MCF 10A (cell line): ENCODE measurements at regions not wholly inside any gene's neighbourhood (a gene's known extent, or its start where the extent isn't known, plus 50 kb on each side); places are given as distances from the start of the nearest gene placed in this dataset.

Experiments used
- BruUV-seq: library from RNA; stranded (reverse); fragments of 400-500 nt; replicated peaks from 2 replicates; lab custom pipeline; 2021; lab: Mats Ljungman, UMichigan
- CTCF ChIA-PET: fragments of 300-600 bp; sonication (Branson Sonifier 250); formaldehyde crosslinking; extraction: SDS; loops from one replicate; lab custom pipeline; 2021; ENCODE audit warnings: antibody characterized with exemption, inconsistent platforms; lab: Yijun Ruan, JAX
- POLR2A ChIA-PET: fragments of 300-600, 350-650 bp; sonication (Branson Sonifier 250); formaldehyde crosslinking; extraction: SDS; loops from one replicate; lab custom pipeline; 2020; ENCODE audit warnings: antibody characterized with exemption, inconsistent platforms; lab: Yijun Ruan, JAX
- DNase-seq: peaks from one replicate; pipeline ENCODE4 v3.0.0-alpha.2; 2018; ENCODE audit not compliant: unreplicated experiment
- H3K27ac Mint-ChIP-seq: one replicate; pipeline ENCODE4 v1.8.0; 2022; ENCODE audit warnings: mild to moderate bottlenecking, low read depth, mixed read lengths; ENCODE audit not compliant: unreplicated experiment
- H3K27me3 Mint-ChIP-seq: one replicate; pipeline ENCODE4 v1.8.0; 2022; ENCODE audit warnings: mixed read lengths; ENCODE audit not compliant: insufficient read depth, unreplicated experiment
- H3K36me3 Mint-ChIP-seq: one replicate; pipeline ENCODE4 v1.8.0; 2022; ENCODE audit warnings: mild to moderate bottlenecking, moderate library complexity, mixed read lengths; ENCODE audit not compliant: insufficient read depth, unreplicated experiment
- H3K4me1 Mint-ChIP-seq: one replicate; pipeline ENCODE4 v1.8.0; 2022; ENCODE audit warnings: mixed read lengths; ENCODE audit not compliant: insufficient read depth, unreplicated experiment
- H3K4me3 Mint-ChIP-seq: one replicate; pipeline ENCODE4 v1.8.0; 2022; ENCODE audit warnings: mild to moderate bottlenecking, moderate library complexity, mixed read lengths; ENCODE audit not compliant: unreplicated experiment
- H3K9me3 Mint-ChIP-seq: one replicate; pipeline ENCODE4 v1.8.0; 2022; ENCODE audit warnings: mixed read lengths; ENCODE audit not compliant: unreplicated experiment
- intact Hi-C: fragments of 100-400 bp; cut with micrococcal nuclease; formaldehyde crosslinking; loops from 2 replicates; pipeline ENCODE4 v1.14.1; 2022
- TF ChIP-seq, protein P1 (sequence below): fragments of 200-600 bp; IDR thresholded peaks from one replicate; pipeline ENCODE4 v1.8.0; 2022; ENCODE audit warnings: antibody characterized with exemption, mild to moderate bottlenecking; ENCODE audit not compliant: unreplicated experiment

DNA sequence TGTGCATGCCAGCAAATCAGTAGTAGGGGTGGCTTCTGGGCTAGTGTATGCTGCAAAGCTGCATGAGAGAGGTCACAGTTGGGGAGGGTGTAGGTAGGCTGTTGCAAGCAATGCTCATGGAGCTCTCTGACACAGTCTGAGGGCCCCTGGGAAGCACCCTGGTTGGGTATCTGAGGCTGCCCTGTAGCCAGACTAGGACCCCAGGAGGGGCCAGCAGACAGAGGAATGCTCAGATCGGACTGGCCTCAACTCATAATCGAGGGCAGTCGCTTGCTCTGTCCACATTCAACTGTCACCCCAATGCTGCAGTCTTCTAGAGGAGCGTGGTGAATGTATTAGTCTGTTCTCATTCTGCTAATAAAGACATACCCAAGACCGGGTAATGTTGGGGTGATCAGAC is 204.0 kb upstream of the ALG10 start:
- CTCF ChIA-PET, result no interaction called here
- Mint-ChIP-seq H3K27ac (no peak overlapping the region), H3K9me3 (peaks cover 47% of the 10 kb centered on the region), H3K4me1 (no peaks in the 10 kb centered on the region), H3K36me3 (no peaks in the 10 kb centered on the region), H3K4me3 (no peak overlapping the region), H3K27me3 (no peaks in the 10 kb centered on the region)
- intact Hi-C loops, result no loop called here
- no peak for DNase-seq
- POLR2A ChIA-PET, result no interaction called here
- no TSS peak for BruUV-seq
- TF ChIP-seq, protein P1, sequence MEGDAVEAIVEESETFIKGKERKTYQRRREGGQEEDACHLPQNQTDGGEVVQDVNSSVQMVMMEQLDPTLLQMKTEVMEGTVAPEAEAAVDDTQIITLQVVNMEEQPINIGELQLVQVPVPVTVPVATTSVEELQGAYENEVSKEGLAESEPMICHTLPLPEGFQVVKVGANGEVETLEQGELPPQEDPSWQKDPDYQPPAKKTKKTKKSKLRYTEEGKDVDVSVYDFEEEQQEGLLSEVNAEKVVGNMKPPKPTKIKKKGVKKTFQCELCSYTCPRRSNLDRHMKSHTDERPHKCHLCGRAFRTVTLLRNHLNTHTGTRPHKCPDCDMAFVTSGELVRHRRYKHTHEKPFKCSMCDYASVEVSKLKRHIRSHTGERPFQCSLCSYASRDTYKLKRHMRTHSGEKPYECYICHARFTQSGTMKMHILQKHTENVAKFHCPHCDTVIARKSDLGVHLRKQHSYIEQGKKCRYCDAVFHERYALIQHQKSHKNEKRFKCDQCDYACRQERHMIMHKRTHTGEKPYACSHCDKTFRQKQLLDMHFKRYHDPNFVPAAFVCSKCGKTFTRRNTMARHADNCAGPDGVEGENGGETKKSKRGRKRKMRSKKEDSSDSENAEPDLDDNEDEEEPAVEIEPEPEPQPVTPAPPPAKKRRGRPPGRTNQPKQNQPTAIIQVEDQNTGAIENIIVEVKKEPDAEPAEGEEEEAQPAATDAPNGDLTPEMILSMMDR, result no peak

DNA sequence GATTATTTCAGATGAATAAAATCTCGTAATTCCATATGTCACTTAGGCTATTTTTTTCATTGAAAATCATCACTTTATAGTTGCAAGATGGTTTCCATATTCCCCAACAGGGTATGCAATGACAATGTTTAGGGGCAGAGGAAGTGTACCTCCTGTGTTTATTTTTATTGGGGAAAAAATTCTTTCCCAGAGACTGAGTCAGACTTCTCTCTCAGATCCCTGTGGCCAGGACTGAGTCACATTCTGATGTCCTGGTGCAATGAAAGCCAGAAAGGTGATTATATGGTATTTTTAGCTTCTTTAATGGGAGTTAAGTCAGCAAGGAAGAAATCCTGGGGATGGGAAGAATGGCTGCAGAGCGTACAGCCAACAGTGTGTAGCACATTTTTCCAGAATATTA is 196.9 kb upstream of the ALG10 start:
- DNase-seq, result peak; percentile 1
- Mint-ChIP-seq H3K36me3 (no peaks in the 10 kb centered on the region), H3K27ac (no peak overlapping the region), H3K9me3 (peaks cover 24% of the 10 kb centered on the region), H3K4me1 (no peaks in the 10 kb centered on the region), H3K4me3 (no peak overlapping the region), H3K27me3 (no peaks in the 10 kb centered on the region)
- intact Hi-C loops, result no loop called here
- ChIA-PET POLR2A (no interaction called here), CTCF (no interaction called here)
- no TSS peak for BruUV-seq
- TF ChIP-seq, protein P1, result no peak

- TF ChIP-seq, protein P1, result no peak
- POLR2A ChIA-PET, result no interaction called here
- intact Hi-C loops, result no loop called here
- CTCF ChIA-PET, result no interaction called here
- H3K27ac Mint-ChIP-seq, result no peak overlapping the region
- H3K4me3 Mint-ChIP-seq, result no peak overlapping the region
- no peaks in the 10 kb centered on the region for H3K4me1 Mint-ChIP-seq
- no peak for DNase-seq
- no peaks in the 10 kb centered on the region for H3K36me3 Mint-ChIP-seq
- BruUV-seq, result no TSS peak
- H3K27me3 Mint-ChIP-seq, result no peaks in the 10 kb centered on the region
- peaks cover 24% of the 10 kb centered on the region for H3K9me3 Mint-ChIP-seq
Measured at GRCh38 chr12:33825986-33826602, 196.2 kb upstream of the ALG10 start.

DNA sequence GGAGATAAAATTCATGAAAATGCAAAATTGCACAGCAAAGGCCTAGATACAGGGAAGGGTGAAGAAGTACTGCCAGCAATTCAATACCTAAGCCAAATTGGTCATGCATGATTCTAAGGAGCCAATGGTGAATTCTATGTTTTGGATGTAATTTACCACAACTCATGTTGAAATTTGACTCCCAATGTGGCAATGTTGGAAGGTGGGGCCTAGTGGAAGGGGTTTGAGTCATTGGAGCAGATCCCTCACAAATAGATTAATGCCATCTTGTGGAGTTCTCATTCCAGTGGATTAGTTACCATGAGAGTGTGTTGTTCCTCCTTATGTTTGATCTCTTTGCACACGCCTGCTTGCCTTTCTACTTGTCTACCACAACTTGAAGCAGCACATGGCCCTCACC is 194.0 kb upstream of the ALG10 start:
- Mint-ChIP-seq H3K36me3 (no peaks in the 10 kb centered on the region), H3K27me3 (no peaks in the 10 kb centered on the region), H3K4me1 (no peaks in the 10 kb centered on the region), H3K4me3 (no peak overlapping the region), H3K27ac (no peak overlapping the region), H3K9me3 (peaks cover 19% of the 10 kb centered on the region)
- TF ChIP-seq, protein P1, result no peak
- ChIA-PET POLR2A (no interaction called here), CTCF (no interaction called here)
- peak; percentile 20 for DNase-seq
- no TSS peak for BruUV-seq
- intact Hi-C loops, result no loop called here
